NCI-H345 (cell line): ENCODE measurements at regions not wholly inside any gene's neighbourhood (a gene's known extent, or its start where the extent isn't known, plus 50 kb on each side); places are given as distances from the start of the nearest gene placed in this dataset.

ENCODE experiments used
- DNase-seq: peaks from one replicate; lab custom pipeline; 2025; lab: John Stamatoyannopoulos, UW

- no peak for DNase-seq
Measured at GRCh38 chr2:123303731-123304130, 721.4 kb upstream of the CNTNAP5 start.
